ENCODE measurements at regions not wholly inside any gene's neighbourhood (a gene's known extent, or its start where the extent isn't known, plus 50 kb on each side); places are given as distances from the start of the nearest gene placed in this dataset.

DNA sequence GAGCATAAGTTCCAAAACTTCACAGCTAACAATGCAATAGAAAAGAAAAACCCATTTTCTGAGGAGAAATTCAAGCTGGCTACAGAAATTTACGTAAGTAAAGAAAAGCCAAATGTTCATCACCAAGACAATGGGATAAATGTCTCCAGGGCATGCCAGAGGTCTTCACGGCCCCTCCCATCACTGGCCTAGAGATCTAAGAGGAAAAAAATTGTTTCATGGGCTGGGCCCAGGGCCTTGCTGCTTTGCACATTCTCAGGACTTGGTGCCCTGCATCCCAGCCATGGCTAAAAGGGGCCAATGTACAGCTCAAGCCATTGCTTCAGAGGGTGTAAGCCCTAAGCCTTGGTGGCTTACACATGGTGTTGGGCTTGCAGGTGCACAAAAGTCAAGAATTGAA is 443.6 kb downstream of the ELAVL2 start:
- Mint-ChIP-seq H3K9me3 (peaks cover 7% of the 10 kb centered on the region), H3K4me3 (no peak overlapping the region), H3K27me3 (ENCODE audit: low read depth) (no peaks in the 10 kb centered on the region), H3K36me3 (ENCODE audit: low read depth) (no peaks in the 10 kb centered on the region), H3K27ac (ENCODE audit: unreplicated experiment) (no peak overlapping the region), H3K4me1 (no peaks in the 10 kb centered on the region)
- TF ChIP-seq, protein P1, sequence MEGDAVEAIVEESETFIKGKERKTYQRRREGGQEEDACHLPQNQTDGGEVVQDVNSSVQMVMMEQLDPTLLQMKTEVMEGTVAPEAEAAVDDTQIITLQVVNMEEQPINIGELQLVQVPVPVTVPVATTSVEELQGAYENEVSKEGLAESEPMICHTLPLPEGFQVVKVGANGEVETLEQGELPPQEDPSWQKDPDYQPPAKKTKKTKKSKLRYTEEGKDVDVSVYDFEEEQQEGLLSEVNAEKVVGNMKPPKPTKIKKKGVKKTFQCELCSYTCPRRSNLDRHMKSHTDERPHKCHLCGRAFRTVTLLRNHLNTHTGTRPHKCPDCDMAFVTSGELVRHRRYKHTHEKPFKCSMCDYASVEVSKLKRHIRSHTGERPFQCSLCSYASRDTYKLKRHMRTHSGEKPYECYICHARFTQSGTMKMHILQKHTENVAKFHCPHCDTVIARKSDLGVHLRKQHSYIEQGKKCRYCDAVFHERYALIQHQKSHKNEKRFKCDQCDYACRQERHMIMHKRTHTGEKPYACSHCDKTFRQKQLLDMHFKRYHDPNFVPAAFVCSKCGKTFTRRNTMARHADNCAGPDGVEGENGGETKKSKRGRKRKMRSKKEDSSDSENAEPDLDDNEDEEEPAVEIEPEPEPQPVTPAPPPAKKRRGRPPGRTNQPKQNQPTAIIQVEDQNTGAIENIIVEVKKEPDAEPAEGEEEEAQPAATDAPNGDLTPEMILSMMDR (conservative IDR thresholded peaks at IDR 0.05): no peak
- DNase-seq (ENCODE audit: low read depth, low spot score): no peak

DNA sequence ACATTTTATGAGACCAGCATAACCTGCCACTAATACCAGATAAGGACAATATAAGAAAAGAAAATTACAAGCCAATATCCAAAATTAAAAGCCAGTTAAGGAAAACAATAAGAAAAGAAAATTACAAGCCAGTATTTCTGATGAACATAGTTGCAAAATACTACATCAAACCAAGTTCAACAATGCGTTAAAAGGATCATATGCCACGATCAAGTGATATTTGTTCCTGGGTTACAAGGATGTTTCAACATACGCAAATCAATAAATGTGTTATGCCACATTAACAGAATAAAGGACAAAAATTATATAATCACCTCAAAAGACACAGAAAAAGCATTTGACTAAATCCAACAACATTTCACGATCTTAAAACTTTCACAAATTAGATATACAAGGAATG is 431.9 kb downstream of the ELAVL2 start:
- no peaks in the 10 kb centered on the region for H3K27me3 Mint-ChIP-seq (ENCODE audit: low read depth)
- TF ChIP-seq, protein P1 (conservative IDR thresholded peaks at IDR 0.05): no peak
- DNase-seq (ENCODE audit: low read depth, low spot score): no peak
- no peak overlapping the region for H3K27ac Mint-ChIP-seq (ENCODE audit: unreplicated experiment)
- peaks cover 6% of the 10 kb centered on the region for H3K36me3 Mint-ChIP-seq (ENCODE audit: low read depth)
- H3K4me1 Mint-ChIP-seq: no peaks in the 10 kb centered on the region
- H3K4me3 Mint-ChIP-seq: no peak overlapping the region
- H3K9me3 Mint-ChIP-seq: peaks cover 17% of the 10 kb centered on the region

DNA sequence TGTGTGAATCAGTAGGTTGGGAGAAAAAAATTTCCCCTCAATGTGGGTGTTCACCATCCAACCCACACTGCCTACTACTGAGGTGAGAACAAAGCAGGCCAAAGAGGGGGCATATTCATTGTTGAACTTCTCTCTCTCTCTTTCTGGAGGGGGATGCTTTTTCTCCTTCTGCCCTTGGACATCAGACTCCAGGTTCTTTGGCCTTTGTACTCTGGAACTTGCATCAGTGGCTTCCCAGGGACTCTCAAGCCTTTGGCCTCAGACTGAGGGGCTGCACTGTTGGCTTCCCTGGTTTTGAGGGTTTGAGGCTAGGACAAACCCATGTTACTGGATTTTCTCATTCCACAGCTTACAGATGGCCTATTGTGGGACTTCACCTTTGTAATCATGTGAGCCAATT is 417.2 kb downstream of the ELAVL2 start:
- Mint-ChIP-seq H3K4me3 (no peak overlapping the region), H3K27ac (ENCODE audit: unreplicated experiment) (no peak overlapping the region)

DNA sequence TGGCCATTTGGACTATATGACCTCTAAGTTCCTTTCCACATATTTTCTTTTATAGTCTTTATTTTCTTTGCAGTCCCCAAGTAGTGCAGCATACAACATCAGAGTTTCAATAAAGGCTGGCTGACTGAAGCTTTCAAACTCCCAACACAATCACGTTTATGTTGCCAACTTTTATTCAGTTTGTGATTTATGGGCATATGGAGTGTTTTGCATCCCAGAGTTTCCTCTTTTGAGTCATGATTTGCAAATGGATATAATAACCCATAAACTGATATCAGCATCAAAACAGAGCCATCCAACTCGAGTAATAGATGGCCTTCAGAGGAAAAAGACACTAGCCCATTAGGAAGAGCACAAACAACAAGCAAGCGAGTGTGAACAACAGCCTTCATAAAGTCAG is 414.0 kb downstream of the ELAVL2 start:
- peaks cover 5% of the 10 kb centered on the region for H3K9me3 Mint-ChIP-seq
- no peak overlapping the region for H3K27ac Mint-ChIP-seq (ENCODE audit: unreplicated experiment)
- no peaks in the 10 kb centered on the region for H3K27me3 Mint-ChIP-seq (ENCODE audit: low read depth)
- no peaks in the 10 kb centered on the region for H3K36me3 Mint-ChIP-seq (ENCODE audit: low read depth)
- TF ChIP-seq, protein P1 (conservative IDR thresholded peaks at IDR 0.05): no peak
- no peak overlapping the region for H3K4me3 Mint-ChIP-seq
- H3K4me1 Mint-ChIP-seq: no peaks in the 10 kb centered on the region
- no peak for DNase-seq (ENCODE audit: low read depth, low spot score)

More for the DNA sequence above, 417.2 kb downstream of the ELAVL2 start:
- H3K4me1 Mint-ChIP-seq: no peaks in the 10 kb centered on the region
- H3K9me3 Mint-ChIP-seq: peaks cover 5% of the 10 kb centered on the region
- no peaks in the 10 kb centered on the region for H3K36me3 Mint-ChIP-seq (ENCODE audit: low read depth)
- TF ChIP-seq, protein P1 (conservative IDR thresholded peaks at IDR 0.05): no peak
- no peaks in the 10 kb centered on the region for H3K27me3 Mint-ChIP-seq (ENCODE audit: low read depth)
- DNase-seq (ENCODE audit: low read depth, low spot score): no peak

DNA sequence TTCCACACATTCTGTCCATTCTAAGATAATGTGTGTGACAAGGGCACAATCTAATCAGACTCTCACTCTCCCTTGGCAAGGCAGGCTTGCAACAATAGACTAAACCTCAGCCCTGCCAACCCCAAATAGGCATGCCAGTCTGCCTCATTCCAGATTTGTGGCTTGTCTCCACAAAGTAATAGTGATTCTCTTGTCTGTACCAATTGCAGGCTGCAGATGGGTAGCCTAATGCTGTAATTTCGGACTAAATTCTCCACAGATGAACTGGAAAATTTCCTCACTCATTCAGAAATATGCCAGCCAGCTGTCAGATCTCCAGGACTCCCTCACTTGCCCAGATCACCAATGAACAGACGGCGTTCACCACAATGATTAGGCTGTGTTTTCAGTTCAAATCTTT is 413.6 kb downstream of the ELAVL2 start:
- peaks cover 2% of the 10 kb centered on the region for H3K9me3 Mint-ChIP-seq
- H3K27me3 Mint-ChIP-seq (ENCODE audit: low read depth): no peaks in the 10 kb centered on the region
- H3K4me3 Mint-ChIP-seq: no peak overlapping the region
- no peak overlapping the region for H3K27ac Mint-ChIP-seq (ENCODE audit: unreplicated experiment)
- TF ChIP-seq, protein P1 (conservative IDR thresholded peaks at IDR 0.05): no peak
- no peak for DNase-seq (ENCODE audit: low read depth, low spot score)
- no peaks in the 10 kb centered on the region for H3K4me1 Mint-ChIP-seq
- no peaks in the 10 kb centered on the region for H3K36me3 Mint-ChIP-seq (ENCODE audit: low read depth)

DNA sequence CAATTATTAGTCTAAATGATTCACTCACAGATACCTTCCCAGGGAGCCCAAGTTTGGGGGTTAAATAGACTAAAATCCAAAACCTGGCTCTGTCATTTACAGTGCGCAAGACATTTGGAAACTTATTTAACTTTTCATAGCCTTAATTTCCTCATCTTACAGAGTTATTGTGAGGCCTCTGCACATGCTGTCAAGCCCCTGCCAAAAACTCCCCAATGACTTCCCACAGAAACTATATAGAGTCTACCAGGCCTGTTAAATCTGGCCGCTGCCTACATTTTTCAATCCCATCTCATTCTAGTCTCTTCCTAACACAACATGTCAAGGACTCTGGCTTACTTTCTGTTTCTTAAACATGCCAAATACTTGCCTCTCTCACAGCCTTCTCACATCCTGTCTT is 412.5 kb downstream of the ELAVL2 start:
- Mint-ChIP-seq H3K4me3 (no peak overlapping the region), H3K36me3 (ENCODE audit: low read depth) (no peaks in the 10 kb centered on the region), H3K9me3 (peaks cover 2% of the 10 kb centered on the region), H3K27ac (ENCODE audit: unreplicated experiment) (no peak overlapping the region), H3K4me1 (no peaks in the 10 kb centered on the region), H3K27me3 (ENCODE audit: low read depth) (no peaks in the 10 kb centered on the region)
- no peak for DNase-seq (ENCODE audit: low read depth, low spot score)
- TF ChIP-seq, protein P1 (conservative IDR thresholded peaks at IDR 0.05): no peak
